ENCODE measurements at regions not wholly inside any gene's neighbourhood (a gene's known extent, or its start where the extent isn't known, plus 50 kb on each side); places are given as distances from the start of the nearest gene placed in this dataset.

GRCh38 chr2:729376-729861 is 52.2 kb upstream of the TMEM18 start (continued):
- peak; percentile 40 for TF ChIP-seq POLR2AphosphoS5 (IDR thresholded peaks at IDR 0.05; ENCODE audit: low read depth)
- no peak for TF ChIP-seq JUNB (IDR thresholded peaks at IDR 0.05; ENCODE audit: unreplicated experiment)
- no peak for TF ChIP-seq REST (IDR thresholded peaks at IDR 0.05; ENCODE audit: unreplicated experiment)
- TF ChIP-seq ZNF114 (CRISPR knock-in tag; IDR thresholded peaks at IDR 0.05) = peak; percentile 86; the same call in 1 of the 2 replicates

- TF ChIP-seq, protein P1, sequence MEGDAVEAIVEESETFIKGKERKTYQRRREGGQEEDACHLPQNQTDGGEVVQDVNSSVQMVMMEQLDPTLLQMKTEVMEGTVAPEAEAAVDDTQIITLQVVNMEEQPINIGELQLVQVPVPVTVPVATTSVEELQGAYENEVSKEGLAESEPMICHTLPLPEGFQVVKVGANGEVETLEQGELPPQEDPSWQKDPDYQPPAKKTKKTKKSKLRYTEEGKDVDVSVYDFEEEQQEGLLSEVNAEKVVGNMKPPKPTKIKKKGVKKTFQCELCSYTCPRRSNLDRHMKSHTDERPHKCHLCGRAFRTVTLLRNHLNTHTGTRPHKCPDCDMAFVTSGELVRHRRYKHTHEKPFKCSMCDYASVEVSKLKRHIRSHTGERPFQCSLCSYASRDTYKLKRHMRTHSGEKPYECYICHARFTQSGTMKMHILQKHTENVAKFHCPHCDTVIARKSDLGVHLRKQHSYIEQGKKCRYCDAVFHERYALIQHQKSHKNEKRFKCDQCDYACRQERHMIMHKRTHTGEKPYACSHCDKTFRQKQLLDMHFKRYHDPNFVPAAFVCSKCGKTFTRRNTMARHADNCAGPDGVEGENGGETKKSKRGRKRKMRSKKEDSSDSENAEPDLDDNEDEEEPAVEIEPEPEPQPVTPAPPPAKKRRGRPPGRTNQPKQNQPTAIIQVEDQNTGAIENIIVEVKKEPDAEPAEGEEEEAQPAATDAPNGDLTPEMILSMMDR (conservative IDR thresholded peaks at IDR 0.05; ENCODE audit: low read depth in 2 of 2) = no peak
- no peak for TF ChIP-seq REST (IDR thresholded peaks at IDR 0.05; ENCODE audit: unreplicated experiment)
- no peak for TF ChIP-seq JUNB (IDR thresholded peaks at IDR 0.05; ENCODE audit: unreplicated experiment)
- TF ChIP-seq, protein P2, sequence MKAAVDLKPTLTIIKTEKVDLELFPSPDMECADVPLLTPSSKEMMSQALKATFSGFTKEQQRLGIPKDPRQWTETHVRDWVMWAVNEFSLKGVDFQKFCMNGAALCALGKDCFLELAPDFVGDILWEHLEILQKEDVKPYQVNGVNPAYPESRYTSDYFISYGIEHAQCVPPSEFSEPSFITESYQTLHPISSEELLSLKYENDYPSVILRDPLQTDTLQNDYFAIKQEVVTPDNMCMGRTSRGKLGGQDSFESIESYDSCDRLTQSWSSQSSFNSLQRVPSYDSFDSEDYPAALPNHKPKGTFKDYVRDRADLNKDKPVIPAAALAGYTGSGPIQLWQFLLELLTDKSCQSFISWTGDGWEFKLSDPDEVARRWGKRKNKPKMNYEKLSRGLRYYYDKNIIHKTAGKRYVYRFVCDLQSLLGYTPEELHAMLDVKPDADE (IDR thresholded peaks at IDR 0.05) = no peak
- TF ChIP-seq ZNF331 (CRISPR knock-in tag; IDR thresholded peaks at IDR 0.05; ENCODE audit: low read depth) = no peak
- no peaks in the 10 kb centered on the region for H3K27me3 ChIP-seq (ENCODE audit: insufficient read depth)
- peaks cover 40% of the 10 kb centered on the region for H3K4me1 ChIP-seq (ENCODE audit: insufficient read depth)
- no peaks in the 10 kb centered on the region for H4K20me1 ChIP-seq (replicated peaks; ENCODE audit: insufficient read depth)
- H2AFZ ChIP-seq = no peak overlapping the region
- H3K4me3 ChIP-seq = no peak overlapping the region
- ATAC-seq (no peak), DNase-seq (ENCODE audit: low spot score) (no peak)
- no peak overlapping the region for H3K4me3 Mint-ChIP-seq
- no peaks in the 10 kb centered on the region for H3K79me2 ChIP-seq (replicated peaks; ENCODE audit: insufficient read depth)
- no peaks in the 10 kb centered on the region for H3K36me3 ChIP-seq (ENCODE audit: insufficient read depth)
- H3K36me3 Mint-ChIP-seq (ENCODE audit: low read depth) = no peaks in the 10 kb centered on the region
- peaks cover 9% of the 10 kb centered on the region for H3F3A ChIP-seq (replicated peaks; ENCODE audit: low read depth)
- H3K27me3 Mint-ChIP-seq (ENCODE audit: insufficient read depth, low read depth, poor library complexity) = peaks cover 13% of the 10 kb centered on the region
- H3K4me2 ChIP-seq = peak overlapping the region; percentile 52; the same call in 1 of the 2 replicates
- H3K9me3 Mint-ChIP-seq = no peaks in the 10 kb centered on the region; the same call in 1 of the 3 replicates
- H3K27ac ChIP-seq (ENCODE audit: low read depth) = no peak overlapping the region
- H3K27ac Mint-ChIP-seq = peak overlapping the region; percentile 61; the same call in 1 of the 2 replicates
- peaks cover 63% of the 10 kb centered on the region for H3K4me1 Mint-ChIP-seq
- no peaks in the 10 kb centered on the region for H3K9me2 ChIP-seq (ENCODE audit: insufficient read depth)
Observed at GRCh38 chr2:728165-728564, 51.0 kb upstream of the TMEM18 start.

All from GM23338 (cell line).